ENCODE measurements at regions not wholly inside any gene's neighbourhood (a gene's known extent, or its start where the extent isn't known, plus 50 kb on each side); places are given as distances from the start of the nearest gene placed in this dataset.

DNA sequence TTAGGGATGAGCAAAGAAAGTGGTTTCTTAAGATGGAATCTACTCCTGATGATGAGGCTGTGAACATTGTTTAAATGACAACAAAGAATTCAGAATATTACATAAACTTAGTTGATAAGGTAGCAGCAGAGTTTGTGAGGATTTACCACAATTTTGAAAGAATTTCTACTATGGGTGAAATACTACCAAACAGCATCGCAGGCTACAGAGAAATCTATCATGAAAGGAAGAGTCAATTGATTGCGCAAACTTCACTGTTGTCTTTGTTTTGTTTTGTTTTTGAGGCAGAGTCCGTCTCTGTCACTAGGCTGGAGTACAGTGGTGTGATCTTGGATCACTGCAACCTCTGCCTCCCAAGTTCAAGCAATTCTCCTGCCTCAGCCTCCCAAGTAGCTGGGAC lies 107.4 kb upstream of the SLC6A6 start:
- no peak overlapping the region for H3K27ac ChIP-seq
- H3K27me3 ChIP-seq = no peaks in the 10 kb centered on the region
- H3K36me3 ChIP-seq = no peaks in the 10 kb centered on the region
- TF ChIP-seq, protein P1, sequence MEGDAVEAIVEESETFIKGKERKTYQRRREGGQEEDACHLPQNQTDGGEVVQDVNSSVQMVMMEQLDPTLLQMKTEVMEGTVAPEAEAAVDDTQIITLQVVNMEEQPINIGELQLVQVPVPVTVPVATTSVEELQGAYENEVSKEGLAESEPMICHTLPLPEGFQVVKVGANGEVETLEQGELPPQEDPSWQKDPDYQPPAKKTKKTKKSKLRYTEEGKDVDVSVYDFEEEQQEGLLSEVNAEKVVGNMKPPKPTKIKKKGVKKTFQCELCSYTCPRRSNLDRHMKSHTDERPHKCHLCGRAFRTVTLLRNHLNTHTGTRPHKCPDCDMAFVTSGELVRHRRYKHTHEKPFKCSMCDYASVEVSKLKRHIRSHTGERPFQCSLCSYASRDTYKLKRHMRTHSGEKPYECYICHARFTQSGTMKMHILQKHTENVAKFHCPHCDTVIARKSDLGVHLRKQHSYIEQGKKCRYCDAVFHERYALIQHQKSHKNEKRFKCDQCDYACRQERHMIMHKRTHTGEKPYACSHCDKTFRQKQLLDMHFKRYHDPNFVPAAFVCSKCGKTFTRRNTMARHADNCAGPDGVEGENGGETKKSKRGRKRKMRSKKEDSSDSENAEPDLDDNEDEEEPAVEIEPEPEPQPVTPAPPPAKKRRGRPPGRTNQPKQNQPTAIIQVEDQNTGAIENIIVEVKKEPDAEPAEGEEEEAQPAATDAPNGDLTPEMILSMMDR (IDR thresholded peaks at IDR 0.05) = no peak
- DNase-seq (no peak), ATAC-seq (no peak)
- no peaks in the 10 kb centered on the region for H3K4me1 ChIP-seq
- intact Hi-C loops (cut with DNase I) = no loop called here
- H3K4me3 ChIP-seq = no peak overlapping the region
- no peaks in the 10 kb centered on the region for H3K9me3 ChIP-seq

DNA sequence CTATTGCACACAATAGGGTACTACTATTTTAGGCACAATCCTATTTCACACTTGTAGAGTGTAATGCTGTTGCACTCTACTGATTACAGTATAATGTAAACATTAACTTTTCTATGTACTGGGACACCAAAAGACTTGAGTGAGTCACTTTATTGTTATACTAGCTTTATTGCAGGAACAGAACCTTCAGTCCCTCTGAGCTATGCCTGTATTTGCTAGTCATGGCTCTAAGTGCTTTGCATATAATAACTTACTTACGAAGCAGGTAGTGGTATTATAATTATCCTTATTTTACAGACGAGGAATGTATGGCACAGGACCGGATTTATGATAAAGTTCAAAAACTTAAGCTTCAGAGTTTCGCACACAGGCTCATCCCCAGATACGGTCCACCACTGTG lies 106.6 kb upstream of the SLC6A6 start:
- TF ChIP-seq, protein P1 (IDR thresholded peaks at IDR 0.05) = no peak
- Histone ChIP-seq H3K36me3 (no peaks in the 10 kb centered on the region), H3K27ac (no peak overlapping the region), H3K4me3 (no peak overlapping the region), H3K9me3 (no peaks in the 10 kb centered on the region), H3K27me3 (no peaks in the 10 kb centered on the region), H3K4me1 (no peaks in the 10 kb centered on the region)
- no peak for DNase-seq
- no peak for ATAC-seq
- intact Hi-C loops (cut with DNase I) = no loop called here

DNA sequence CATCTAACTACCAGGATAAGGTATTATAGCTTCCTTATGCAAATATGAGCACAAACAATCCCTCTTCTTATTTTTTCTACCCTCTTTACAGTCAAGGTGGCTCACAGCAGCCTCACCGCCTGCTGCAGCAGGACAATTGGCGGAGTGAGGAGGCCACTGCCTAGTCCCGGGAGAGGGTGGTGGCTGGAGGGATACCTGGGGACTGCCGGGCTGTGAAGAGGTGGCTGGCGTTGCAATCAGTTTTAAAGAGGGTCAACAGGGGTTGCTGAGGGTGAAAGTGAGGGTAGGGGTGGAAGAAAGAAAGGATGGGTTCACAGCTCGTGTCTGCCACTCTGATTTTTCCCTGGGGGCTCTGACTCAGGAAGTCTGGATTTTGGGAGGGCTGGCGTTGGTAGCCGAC lies 105.1 kb upstream of the SLC6A6 start:
- intact Hi-C loops (cut with DNase I) = no loop called here
- no peak for DNase-seq
- H3K9me3 ChIP-seq = no peaks in the 10 kb centered on the region
- H3K36me3 ChIP-seq = no peaks in the 10 kb centered on the region
- H3K27me3 ChIP-seq = no peaks in the 10 kb centered on the region
- TF ChIP-seq, protein P1 (IDR thresholded peaks at IDR 0.05) = no peak
- ATAC-seq = no peak
- peaks cover 6% of the 10 kb centered on the region for H3K4me1 ChIP-seq
- H3K27ac ChIP-seq = no peak overlapping the region
- H3K4me3 ChIP-seq = no peak overlapping the region

DNA sequence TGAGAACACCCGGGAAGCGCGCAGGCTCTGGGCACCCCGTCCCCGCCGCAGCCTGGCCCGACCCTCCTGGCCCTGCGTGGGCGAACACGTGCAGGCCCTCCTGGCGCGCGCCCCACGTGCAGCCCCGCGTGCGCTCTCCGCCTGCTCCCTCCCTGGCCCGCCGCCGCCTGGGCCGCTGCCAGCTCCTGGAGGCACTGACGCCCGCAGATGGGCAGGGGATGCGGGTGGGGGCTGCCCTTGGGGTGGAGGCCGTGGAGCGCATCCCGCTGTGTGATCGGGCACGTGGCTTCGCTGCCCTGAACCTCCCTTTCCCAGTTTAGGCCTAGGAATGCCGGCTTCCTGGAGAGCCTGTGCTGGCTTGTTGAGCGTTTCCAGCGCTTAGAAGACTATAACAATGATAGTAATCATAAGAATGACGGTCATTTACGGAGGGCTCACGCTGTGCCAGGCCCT lies 104.6 kb upstream of the SLC6A6 start:
- TF ChIP-seq, protein P1 (IDR thresholded peaks at IDR 0.05) = no peak
- H3K27ac ChIP-seq = no peak overlapping the region
- H3K4me3 ChIP-seq = no peak overlapping the region
- H3K27me3 ChIP-seq = no peaks in the 10 kb centered on the region
- H3K4me1 ChIP-seq = peaks cover 6% of the 10 kb centered on the region
- DNase-seq (no peak), ATAC-seq (peak; percentile 40)
- intact Hi-C loops (cut with DNase I) = no loop called here
- no peaks in the 10 kb centered on the region for H3K9me3 ChIP-seq
- H3K36me3 ChIP-seq = no peaks in the 10 kb centered on the region

DNA sequence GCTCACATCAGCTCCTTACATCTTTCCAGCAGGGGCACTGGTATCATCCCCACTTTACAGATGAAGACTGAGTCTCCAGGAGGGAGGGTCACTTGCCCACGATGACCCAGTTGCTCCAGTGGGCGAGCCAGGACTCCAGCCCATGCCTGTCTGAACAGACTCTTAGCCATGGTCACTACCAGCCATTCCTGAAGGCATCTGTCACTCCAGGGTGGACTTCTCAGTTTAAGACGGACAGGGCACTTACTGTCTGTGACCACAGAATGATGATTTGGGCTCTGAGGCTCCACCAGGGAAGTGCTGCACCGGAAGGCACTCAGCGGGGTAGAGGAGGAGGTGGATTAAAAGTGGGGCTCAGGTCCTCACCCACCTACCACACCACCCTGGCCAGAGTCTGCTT lies 104.0 kb upstream of the SLC6A6 start:
- no peak for ATAC-seq
- peaks cover 6% of the 10 kb centered on the region for H3K4me1 ChIP-seq
- H3K4me3 ChIP-seq = no peak overlapping the region
- intact Hi-C loops (cut with DNase I) = no loop called here
- H3K36me3 ChIP-seq = no peaks in the 10 kb centered on the region
- no peak overlapping the region for H3K27ac ChIP-seq
- no peaks in the 10 kb centered on the region for H3K27me3 ChIP-seq
- TF ChIP-seq, protein P1 (IDR thresholded peaks at IDR 0.05) = no peak
- DNase-seq = no peak
- no peaks in the 10 kb centered on the region for H3K9me3 ChIP-seq

DNA sequence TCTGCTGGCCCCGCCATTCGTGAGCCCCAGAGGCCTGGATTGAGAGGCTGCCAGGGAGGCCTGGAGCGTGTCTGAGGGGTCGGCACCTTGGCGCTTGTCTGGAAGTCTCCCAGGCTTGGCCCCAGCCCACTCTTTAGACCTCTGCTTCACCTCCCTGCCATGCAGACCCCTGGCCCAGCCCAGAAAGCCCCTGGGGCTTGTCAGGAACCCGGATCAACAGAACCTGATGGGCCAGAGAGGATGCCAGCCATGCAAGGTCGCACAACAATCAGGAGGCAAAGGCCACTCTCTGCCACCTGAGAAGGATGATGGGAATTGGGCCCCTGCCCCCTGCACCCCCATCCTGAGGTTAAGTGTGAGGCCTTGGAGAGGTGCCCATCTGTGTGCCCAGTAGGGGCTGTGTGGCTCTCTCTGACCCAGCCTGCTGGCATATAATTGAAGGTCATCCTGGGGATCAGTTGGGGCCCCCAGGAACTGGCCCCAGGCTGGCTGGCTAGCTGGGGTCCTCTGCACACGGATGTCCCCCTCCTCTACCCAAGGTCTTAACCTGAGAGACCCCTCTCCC lies 103.3 kb upstream of the SLC6A6 start:
- Histone ChIP-seq H3K4me3 (no peak overlapping the region), H3K36me3 (no peaks in the 10 kb centered on the region), H3K4me1 (peaks cover 6% of the 10 kb centered on the region), H3K9me3 (no peaks in the 10 kb centered on the region), H3K27ac (no peak overlapping the region), H3K27me3 (no peaks in the 10 kb centered on the region)
- intact Hi-C loops (cut with DNase I) = no loop called here
- TF ChIP-seq, protein P1 (IDR thresholded peaks at IDR 0.05) = no peak
- DNase-seq = no peak
- ATAC-seq = no peak

All from upper lobe of right lung (tissue), 1 donor.